Uterus (tissue), 3 donors: ENCODE measurements at regions not wholly inside any gene's neighbourhood (a gene's known extent, or its start where the extent isn't known, plus 50 kb on each side); places are given as distances from the start of the nearest gene placed in this dataset.

Experiments
- DNase-seq, 2 donors: peaks; one replicate each; pipeline ENCODE4 v3.0.0-alpha.2; 2019 to 2020
- H3K27ac ChIP-seq, 2 donors: fragments of 200-600 bp; sonication (generic); 1 replicate in 1 of 2; 2 replicates in 1 of 2; pipeline ENCODE4 v1.5.1; 2016 to 2018
- H3K27me3 ChIP-seq, 2 donors: fragments of 200-600 bp; sonication (generic); one replicate each; pipeline ENCODE4 v1.5.1; 2018 to 2019; ENCODE audit warnings: control low read depth in 1 of 2
- H3K36me3 ChIP-seq, 2 donors: fragments of 200-600 bp; sonication (generic); one replicate each; pipeline ENCODE4 v1.5.1; 2019; ENCODE audit warnings: control low read depth in 1 of 2
- H3K4me1 ChIP-seq, 2 donors: fragments of 200-600 bp; sonication (generic); one replicate each; pipeline ENCODE4 v1.5.1; 2018 to 2019; ENCODE audit warnings: control low read depth in 1 of 2
- H3K4me3 ChIP-seq, 2 donors: fragments of 200-600 bp; sonication (generic); 1 replicate in 1 of 2; 2 replicates in 1 of 2; pipeline ENCODE4 v1.5.1; 2018 to 2019; ENCODE audit warnings: mild to moderate bottlenecking in 1 of 2
- H3K9me3 ChIP-seq, 2 donors: fragments of 200-600 bp; sonication (generic); one replicate each; pipeline ENCODE4 v1.5.1; 2019; ENCODE audit warnings: control low read depth in 1 of 2
- CTCF ChIP-seq, 4 experiments: fragments of 200-600 bp in 2 of 4; fragments of 450-650 bp in 2 of 4; sonication (generic) in 2 of 4; IDR thresholded peaks; one replicate each; pipeline ENCODE4 v1.5.1; 2016 to 2019; ENCODE audit warnings: antibody characterized with exemption in 4 of 4, mild to moderate bottlenecking in 2 of 4, moderate library complexity in 1 of 4
- POLR2A ChIP-seq, 2 donors: fragments of 450-650 bp; IDR thresholded peaks; one replicate each; pipeline ENCODE4 v1.6.1; 2016; ENCODE audit warnings: antibody characterized with exemption in 2 of 2, mild to moderate bottlenecking in 1 of 2, moderate library complexity in 1 of 2
- intact Hi-C: fragments of 100-400 bp; cut with DNase I; formaldehyde crosslinking; loops from one replicate; pipeline ENCODE4 v1.15.1; 2023; ENCODE audit warnings: low total_unique reads
- donor health status: DM: yes; HTN: yes; CAD: no.

- H3K27ac ChIP-seq: no peak overlapping the region
- intact Hi-C loops: no loop called here
- TF ChIP-seq POLR2A (IDR thresholded peaks at IDR 0.05) (no peak), CTCF (IDR thresholded peaks at IDR 0.05) (no peak)
These were observed 97.6 kb downstream of the TM2D1 start for GRCh38 chr1:61627365-61627764.

GRCh38 chr1:61626816-61627215 lies 98.1 kb downstream of the TM2D1 start:
- Histone ChIP-seq H3K9me3 (no peaks in the 10 kb centered on the region), H3K27ac (no peak overlapping the region), H3K36me3 (no peaks in the 10 kb centered on the region), H3K4me1 (no peaks in the 10 kb centered on the region), H3K4me3 (no peak overlapping the region), H3K27me3 (no peaks in the 10 kb centered on the region)
- intact Hi-C loops: no loop called here
- TF ChIP-seq POLR2A (IDR thresholded peaks at IDR 0.05) (no peak), CTCF (IDR thresholded peaks at IDR 0.05) (no peak)
- DNase-seq: no peak

More at GRCh38 chr1:61627365-61627764, 97.6 kb downstream of the TM2D1 start:
- Histone ChIP-seq H3K9me3 (no peaks in the 10 kb centered on the region), H3K27me3 (no peaks in the 10 kb centered on the region), H3K36me3 (no peaks in the 10 kb centered on the region), H3K4me3 (no peak overlapping the region), H3K4me1 (no peaks in the 10 kb centered on the region)
- no peak for DNase-seq

GRCh38 chr1:61623852-61624251 lies 101.1 kb downstream of the TM2D1 start:
- intact Hi-C loops: no loop called here
- no peaks in the 10 kb centered on the region for H3K27me3 ChIP-seq
- H3K4me3 ChIP-seq: no peak overlapping the region

GRCh38 chr1:61620536-61620935 lies 104.4 kb downstream of the TM2D1 start:
- intact Hi-C loops: no loop called here
- H3K27ac ChIP-seq: no peak overlapping the region
- H3K36me3 ChIP-seq: no peaks in the 10 kb centered on the region
- no peaks in the 10 kb centered on the region for H3K9me3 ChIP-seq
- no peaks in the 10 kb centered on the region for H3K4me1 ChIP-seq
- TF ChIP-seq POLR2A (IDR thresholded peaks at IDR 0.05): no peak
- no peak for TF ChIP-seq CTCF (IDR thresholded peaks at IDR 0.05)
- H3K27me3 ChIP-seq: no peaks in the 10 kb centered on the region
- no peak overlapping the region for H3K4me3 ChIP-seq
- no peak for DNase-seq

More at GRCh38 chr1:61623852-61624251, 101.1 kb downstream of the TM2D1 start:
- H3K4me1 ChIP-seq: no peaks in the 10 kb centered on the region
- DNase-seq: no peak
- no peaks in the 10 kb centered on the region for H3K36me3 ChIP-seq
- H3K9me3 ChIP-seq: no peaks in the 10 kb centered on the region
- H3K27ac ChIP-seq: no peak overlapping the region
- TF ChIP-seq CTCF (IDR thresholded peaks at IDR 0.05) (no peak), POLR2A (IDR thresholded peaks at IDR 0.05) (no peak)

- no peaks in the 10 kb centered on the region for H3K4me1 ChIP-seq
- TF ChIP-seq POLR2A (IDR thresholded peaks at IDR 0.05): no peak
- TF ChIP-seq CTCF (IDR thresholded peaks at IDR 0.05): no peak
- no peak for DNase-seq
These were observed 106.2 kb downstream of the TM2D1 start for GRCh38 chr1:61618755-61619154.

More at GRCh38 chr1:61618755-61619154, 106.2 kb downstream of the TM2D1 start:
- Histone ChIP-seq H3K4me3 (no peak overlapping the region), H3K27me3 (no peaks in the 10 kb centered on the region), H3K9me3 (no peaks in the 10 kb centered on the region), H3K27ac (no peak overlapping the region), H3K36me3 (no peaks in the 10 kb centered on the region)
- intact Hi-C loops: no loop called here
